ENCODE measurements at regions not wholly inside any gene's neighbourhood (a gene's known extent, or its start where the extent isn't known, plus 50 kb on each side); places are given as distances from the start of the nearest gene placed in this dataset.

DNA sequence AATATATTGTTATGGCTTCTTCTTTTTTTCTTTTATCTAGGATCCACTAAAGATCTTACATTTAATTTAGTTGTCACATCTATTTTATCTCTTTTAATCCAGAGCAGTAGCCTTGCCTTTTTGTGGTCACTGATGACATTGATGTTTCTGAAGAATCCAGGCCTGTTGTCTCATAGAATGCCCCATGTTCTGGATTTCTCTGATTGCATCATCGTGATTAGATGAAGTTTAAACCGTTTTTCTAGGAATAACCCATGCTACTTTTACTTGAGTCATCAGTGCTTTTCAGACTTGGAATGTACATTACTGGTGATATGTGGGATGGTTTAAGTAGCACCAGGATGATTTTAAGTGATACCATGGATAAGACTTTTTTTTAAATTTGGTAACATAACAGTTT is 106.4 kb upstream of the CES5A start:
- TF ChIP-seq, protein P1, sequence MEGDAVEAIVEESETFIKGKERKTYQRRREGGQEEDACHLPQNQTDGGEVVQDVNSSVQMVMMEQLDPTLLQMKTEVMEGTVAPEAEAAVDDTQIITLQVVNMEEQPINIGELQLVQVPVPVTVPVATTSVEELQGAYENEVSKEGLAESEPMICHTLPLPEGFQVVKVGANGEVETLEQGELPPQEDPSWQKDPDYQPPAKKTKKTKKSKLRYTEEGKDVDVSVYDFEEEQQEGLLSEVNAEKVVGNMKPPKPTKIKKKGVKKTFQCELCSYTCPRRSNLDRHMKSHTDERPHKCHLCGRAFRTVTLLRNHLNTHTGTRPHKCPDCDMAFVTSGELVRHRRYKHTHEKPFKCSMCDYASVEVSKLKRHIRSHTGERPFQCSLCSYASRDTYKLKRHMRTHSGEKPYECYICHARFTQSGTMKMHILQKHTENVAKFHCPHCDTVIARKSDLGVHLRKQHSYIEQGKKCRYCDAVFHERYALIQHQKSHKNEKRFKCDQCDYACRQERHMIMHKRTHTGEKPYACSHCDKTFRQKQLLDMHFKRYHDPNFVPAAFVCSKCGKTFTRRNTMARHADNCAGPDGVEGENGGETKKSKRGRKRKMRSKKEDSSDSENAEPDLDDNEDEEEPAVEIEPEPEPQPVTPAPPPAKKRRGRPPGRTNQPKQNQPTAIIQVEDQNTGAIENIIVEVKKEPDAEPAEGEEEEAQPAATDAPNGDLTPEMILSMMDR (IDR thresholded peaks at IDR 0.05; ENCODE audit: insufficient read depth, low read length, poor library complexity, severe bottlenecking), result no peak
- TF ChIP-seq EZH2phosphoT487 (conservative IDR thresholded peaks at IDR 0.05; ENCODE audit: low read length), result no peak

Measured in SU-DHL-6 (cell line).